Lower lobe of right lung (tissue), 2 donors: ENCODE measurements at regions not wholly inside any gene's neighbourhood (a gene's known extent, or its start where the extent isn't known, plus 50 kb on each side); places are given as distances from the start of the nearest gene placed in this dataset.

Experiments
- ATAC-seq, 2 donors: fragments of 200-7000 bp; cut with Tn5 transposase; one replicate each; pipeline ENCODE4 v1.9.1; 2020 to 2022; ENCODE audit warnings: mild to moderate bottlenecking in 2 of 2, moderate library complexity in 2 of 2
- DNase-seq: peaks from one replicate; pipeline ENCODE4 v3.0.0-alpha.2; 2020
- H3K27ac ChIP-seq: fragments of 200-600 bp; one replicate; pipeline ENCODE4 v1.8.0; 2022
- H3K27me3 ChIP-seq: fragments of 200-600 bp; one replicate; pipeline ENCODE4 v1.8.0; 2022; ENCODE audit warnings: low read depth
- H3K36me3 ChIP-seq: fragments of 200-600 bp; one replicate; pipeline ENCODE4 v1.8.0; 2022; ENCODE audit warnings: mild to moderate bottlenecking
- H3K4me1 ChIP-seq: fragments of 200-600 bp; one replicate; pipeline ENCODE4 v1.8.0; 2022
- H3K4me3 ChIP-seq: fragments of 200-600 bp; one replicate; pipeline ENCODE4 v1.8.0; 2022; ENCODE audit warnings: mild to moderate bottlenecking
- H3K9me3 ChIP-seq: fragments of 200-600 bp; one replicate; pipeline ENCODE4 v1.8.0; 2022
- intact Hi-C: fragments of 100-400 bp; cut with DNase I; formaldehyde crosslinking; loops from one replicate; pipeline ENCODE4 v1.11.0; 2022
- TF ChIP-seq, protein P1 (sequence below): fragments of 200-600 bp; IDR thresholded peaks from one replicate; pipeline ENCODE4 v1.8.0; 2022; ENCODE audit warnings: antibody characterized with exemption, mild to moderate bottlenecking
- donor health status: DM: no; HTN: yes; CAD: no; lungs with severe emphysema.

DNA sequence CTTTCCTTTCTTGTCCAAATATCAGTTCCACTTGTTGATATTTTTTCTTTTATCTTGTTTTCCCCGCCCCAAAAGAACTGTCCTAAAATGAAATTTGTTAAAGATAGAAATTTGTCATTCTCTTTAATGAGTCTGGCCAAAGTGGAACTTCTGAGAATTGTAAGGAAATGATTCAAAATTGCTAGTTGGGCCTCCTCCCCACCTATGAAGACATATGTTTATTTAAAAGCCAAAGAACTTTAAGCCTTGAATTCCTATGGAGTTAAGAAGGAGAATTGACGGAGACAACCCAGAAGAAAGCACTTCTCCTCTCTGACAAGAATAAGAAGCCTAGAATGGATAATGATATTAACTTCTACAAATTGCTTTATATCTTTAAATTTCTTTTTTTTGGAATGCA, 59.1 kb upstream of the ALDH1A1 start:
- no peak overlapping the region for H3K4me3 ChIP-seq
- H3K4me1 ChIP-seq = no peaks in the 10 kb centered on the region
- ATAC-seq (no peak), DNase-seq (no peak)
- no peak overlapping the region for H3K27ac ChIP-seq
- no peaks in the 10 kb centered on the region for H3K27me3 ChIP-seq
- TF ChIP-seq, protein P1, sequence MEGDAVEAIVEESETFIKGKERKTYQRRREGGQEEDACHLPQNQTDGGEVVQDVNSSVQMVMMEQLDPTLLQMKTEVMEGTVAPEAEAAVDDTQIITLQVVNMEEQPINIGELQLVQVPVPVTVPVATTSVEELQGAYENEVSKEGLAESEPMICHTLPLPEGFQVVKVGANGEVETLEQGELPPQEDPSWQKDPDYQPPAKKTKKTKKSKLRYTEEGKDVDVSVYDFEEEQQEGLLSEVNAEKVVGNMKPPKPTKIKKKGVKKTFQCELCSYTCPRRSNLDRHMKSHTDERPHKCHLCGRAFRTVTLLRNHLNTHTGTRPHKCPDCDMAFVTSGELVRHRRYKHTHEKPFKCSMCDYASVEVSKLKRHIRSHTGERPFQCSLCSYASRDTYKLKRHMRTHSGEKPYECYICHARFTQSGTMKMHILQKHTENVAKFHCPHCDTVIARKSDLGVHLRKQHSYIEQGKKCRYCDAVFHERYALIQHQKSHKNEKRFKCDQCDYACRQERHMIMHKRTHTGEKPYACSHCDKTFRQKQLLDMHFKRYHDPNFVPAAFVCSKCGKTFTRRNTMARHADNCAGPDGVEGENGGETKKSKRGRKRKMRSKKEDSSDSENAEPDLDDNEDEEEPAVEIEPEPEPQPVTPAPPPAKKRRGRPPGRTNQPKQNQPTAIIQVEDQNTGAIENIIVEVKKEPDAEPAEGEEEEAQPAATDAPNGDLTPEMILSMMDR = no peak
- intact Hi-C loops = no loop called here
- H3K36me3 ChIP-seq = no peaks in the 10 kb centered on the region
- H3K9me3 ChIP-seq = no peaks in the 10 kb centered on the region

GRCh38 chr9:73011181-73011750, 58.4 kb upstream of the ALDH1A1 start:
- no peak for ATAC-seq
- no peak for DNase-seq
- no peaks in the 10 kb centered on the region for H3K4me1 ChIP-seq

DNA sequence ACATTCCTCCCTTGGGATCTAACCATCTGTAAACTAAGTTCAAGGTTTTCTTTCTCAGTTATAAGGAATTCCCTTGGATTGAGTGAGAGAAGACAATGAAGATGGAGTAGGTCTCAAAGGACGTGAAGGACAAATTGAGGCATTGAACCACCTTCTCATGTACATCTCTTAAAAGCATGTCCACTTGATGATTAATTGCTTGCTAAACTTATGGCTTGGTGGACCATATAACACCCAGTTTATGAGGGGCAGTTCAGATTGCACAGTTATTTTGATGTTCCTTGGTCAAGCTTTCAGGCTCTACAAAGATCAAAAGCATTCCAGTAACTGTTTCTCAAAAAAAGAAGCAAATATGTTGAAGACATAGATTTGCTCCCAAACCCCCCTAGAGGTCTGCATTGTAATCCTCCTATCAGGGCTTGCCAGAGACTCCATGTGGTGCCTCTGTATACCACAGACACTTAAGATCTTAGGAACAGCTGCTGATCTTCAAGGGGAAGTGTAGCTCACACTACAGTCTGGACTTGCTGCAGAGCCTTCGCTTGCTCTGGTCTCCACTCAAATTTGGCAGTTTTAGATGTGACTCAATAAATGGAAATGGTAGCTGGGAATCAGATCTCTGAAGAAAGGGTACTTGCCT, 56.9 kb upstream of the ALDH1A1 start:
- intact Hi-C loops = no loop called here
- ATAC-seq = peak in 1 of 2 donors; percentile 59
- no peak for DNase-seq
- Histone ChIP-seq H3K27ac (no peak overlapping the region), H3K27me3 (no peaks in the 10 kb centered on the region), H3K4me3 (no peak overlapping the region), H3K9me3 (no peaks in the 10 kb centered on the region), H3K4me1 (no peaks in the 10 kb centered on the region), H3K36me3 (no peaks in the 10 kb centered on the region)
- TF ChIP-seq, protein P1 = no peak

More at GRCh38 chr9:73011181-73011750, 58.4 kb upstream of the ALDH1A1 start:
- H3K27me3 ChIP-seq = no peaks in the 10 kb centered on the region
- no peak overlapping the region for H3K4me3 ChIP-seq
- no peaks in the 10 kb centered on the region for H3K36me3 ChIP-seq
- H3K27ac ChIP-seq = no peak overlapping the region
- no peaks in the 10 kb centered on the region for H3K9me3 ChIP-seq
- intact Hi-C loops = no loop called here
- TF ChIP-seq, protein P1 = no peak

DNA sequence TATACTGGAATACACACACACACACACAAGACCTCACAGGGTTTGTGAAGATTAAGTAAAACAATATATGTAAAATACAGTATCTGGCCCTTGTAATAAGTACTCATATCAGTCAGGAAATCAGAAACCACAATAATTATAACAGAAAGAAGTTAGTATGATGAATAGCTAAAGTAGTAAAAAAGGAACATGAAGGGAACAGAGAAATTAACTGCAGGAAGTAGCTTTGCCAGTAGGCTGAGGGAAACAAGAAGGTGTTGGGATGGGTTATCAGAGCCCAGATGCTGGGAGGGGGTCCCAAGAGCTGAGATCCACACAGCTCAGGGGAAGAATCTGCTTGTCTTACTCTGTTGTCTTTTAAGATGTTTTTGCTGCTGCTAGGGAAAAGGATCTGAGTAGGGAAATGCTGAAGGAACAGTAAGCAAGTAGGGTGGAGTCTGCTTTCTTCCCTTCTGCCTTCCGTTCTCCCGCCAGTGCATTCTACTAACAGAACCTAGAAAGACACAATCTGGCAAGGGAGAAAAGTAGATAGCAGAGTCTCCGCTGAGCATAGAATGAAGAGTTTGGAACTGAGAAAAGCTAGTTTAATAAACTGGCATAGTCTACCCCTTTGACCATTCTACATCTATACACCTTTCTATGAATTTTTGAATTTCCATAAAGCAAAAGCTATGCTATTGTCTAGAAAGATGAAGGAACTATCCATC, 55.3 kb upstream of the ALDH1A1 start:
- intact Hi-C loops = no loop called here
- TF ChIP-seq, protein P1 = no peak
- ATAC-seq (no peak), DNase-seq (no peak)
- Histone ChIP-seq H3K36me3 (no peaks in the 10 kb centered on the region), H3K9me3 (no peaks in the 10 kb centered on the region), H3K4me1 (no peaks in the 10 kb centered on the region), H3K27ac (no peak overlapping the region), H3K4me3 (no peak overlapping the region), H3K27me3 (no peaks in the 10 kb centered on the region)

DNA sequence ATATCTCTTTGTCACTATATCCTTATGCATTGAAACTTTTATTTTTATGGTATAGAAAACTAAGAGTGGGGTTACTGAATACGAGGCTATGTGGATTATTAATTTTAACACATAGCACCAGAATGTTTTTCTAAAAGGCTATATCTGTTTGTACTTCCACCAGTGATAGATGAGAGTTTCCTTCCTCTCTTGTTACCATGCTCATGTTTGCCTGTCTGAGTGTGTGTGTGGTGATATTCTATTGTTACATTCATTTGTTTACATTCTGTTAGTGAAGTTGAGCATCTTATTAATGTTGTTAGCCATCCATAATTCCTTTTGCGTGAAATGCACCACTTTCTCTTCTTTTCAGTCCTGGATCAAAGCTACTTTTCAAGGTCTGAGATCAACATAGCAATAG, 54.1 kb upstream of the ALDH1A1 start:
- no peaks in the 10 kb centered on the region for H3K27me3 ChIP-seq
- H3K36me3 ChIP-seq = no peaks in the 10 kb centered on the region
- no peaks in the 10 kb centered on the region for H3K9me3 ChIP-seq
- no peaks in the 10 kb centered on the region for H3K4me1 ChIP-seq
- TF ChIP-seq, protein P1 = no peak
- no peak overlapping the region for H3K27ac ChIP-seq
- intact Hi-C loops = no loop called here
- DNase-seq = no peak
- ATAC-seq = no peak
- H3K4me3 ChIP-seq = no peak overlapping the region
